Spinal cord (tissue), 9 donors: ENCODE measurements at regions not wholly inside any gene's neighbourhood (a gene's known extent, or its start where the extent isn't known, plus 50 kb on each side); places are given as distances from the start of the nearest gene placed in this dataset.

Source experiments
- DNase-seq, 6 donors: peaks; one replicate each; pipeline versions ENCODE4 v3.0.0 to v3.0.0-alpha.2; 2013 to 2015; ENCODE audit warnings: low spot score in 6 of 6, low read depth in 4 of 6
- H3K27ac ChIP-seq: one replicate; pipeline ENCODE4 v1.5.1; 2013; ENCODE audit warnings: low read depth, low read length, control low read depth
- H3K27me3 ChIP-seq: one replicate; pipeline ENCODE4 v1.6.1; 2013; ENCODE audit warnings: low read length; ENCODE audit not compliant: control insufficient read depth, insufficient read depth
- H3K36me3 ChIP-seq: one replicate; pipeline ENCODE4 v1.6.1; 2013; ENCODE audit warnings: low read length; ENCODE audit not compliant: control insufficient read depth, insufficient read depth
- H3K4me1 ChIP-seq: one replicate; pipeline ENCODE4 v1.6.1; 2013; ENCODE audit warnings: low read length; ENCODE audit not compliant: control insufficient read depth, insufficient read depth
- H3K4me3 ChIP-seq: one replicate; pipeline ENCODE4 v1.5.1; 2013; ENCODE audit warnings: low read depth, low read length, control low read depth
- H3K9me3 ChIP-seq: one replicate; pipeline ENCODE4 v1.6.1; 2013; ENCODE audit warnings: low read length; ENCODE audit not compliant: control insufficient read depth, insufficient read depth
- WGBS: methylation state at CpG from one replicate; pipeline ENCODE4 v1.1.5; 2013; ENCODE audit warnings: missing lambda C conversion rate; ENCODE audit not compliant: insufficient coverage; 5-methylcytosine and 5-hydroxymethylcytosine counted together
- donor health status: healthy.

DNA sequence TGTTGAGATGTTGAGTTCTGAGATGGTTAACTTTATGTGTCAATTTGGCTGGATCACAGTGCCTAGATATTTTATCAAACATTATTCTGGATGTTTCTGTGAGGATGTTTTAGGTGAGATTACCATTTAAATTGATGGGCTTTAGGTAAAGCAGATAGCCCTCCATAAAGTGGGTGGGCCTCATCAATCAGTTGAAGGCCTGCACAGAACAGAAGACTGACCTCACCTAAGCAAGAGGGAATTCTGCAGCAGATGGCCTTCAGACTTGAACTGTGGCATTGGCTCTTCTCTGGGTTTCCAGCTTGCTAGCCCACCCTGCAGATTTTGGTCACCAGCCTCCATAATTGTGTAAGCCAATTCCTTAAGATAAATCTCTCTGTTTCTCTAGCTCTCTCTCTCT lies 260.4 kb upstream of the VEPH1 start:
- Histone ChIP-seq H3K4me3 (no peak overlapping the region), H3K36me3 (no peaks in the 10 kb centered on the region), H3K9me3 (no peaks in the 10 kb centered on the region), H3K27ac (no peak overlapping the region), H3K4me1 (no peaks in the 10 kb centered on the region), H3K27me3 (no peaks in the 10 kb centered on the region)
- no peak for DNase-seq

GRCh38 chr3:157759311-157759710 lies 256.1 kb upstream of the VEPH1 start:
- no peak for DNase-seq
- Histone ChIP-seq H3K4me1 (no peaks in the 10 kb centered on the region), H3K27ac (no peak overlapping the region), H3K9me3 (no peaks in the 10 kb centered on the region), H3K27me3 (no peaks in the 10 kb centered on the region), H3K36me3 (no peaks in the 10 kb centered on the region), H3K4me3 (no peak overlapping the region)
- WGBS = 83% methylated on average over 3 of the region's 4 CpGs

DNA sequence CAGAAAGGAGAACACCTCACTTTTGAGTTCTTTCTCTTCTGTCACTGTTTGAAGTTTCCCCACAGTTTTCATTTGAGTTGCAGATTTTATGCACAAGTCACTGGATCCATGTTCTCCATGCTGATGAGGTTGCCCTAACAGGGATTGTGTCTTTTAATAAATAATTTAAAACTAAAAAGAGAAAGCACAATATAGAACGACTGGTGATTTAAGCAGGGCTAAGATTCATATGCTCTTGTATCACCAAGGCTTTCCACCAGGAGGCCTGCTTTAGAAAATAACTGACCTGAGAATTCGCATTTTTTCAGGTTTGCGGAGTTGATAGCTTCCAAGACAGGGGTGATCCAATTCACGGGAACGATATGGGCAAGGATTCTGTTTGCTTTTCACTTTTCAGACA lies 252.0 kb upstream of the VEPH1 start:
- Histone ChIP-seq H3K27ac (no peak overlapping the region), H3K4me1 (no peaks in the 10 kb centered on the region), H3K4me3 (no peak overlapping the region), H3K27me3 (no peaks in the 10 kb centered on the region), H3K9me3 (no peaks in the 10 kb centered on the region), H3K36me3 (no peaks in the 10 kb centered on the region)
- DNase-seq = peak in 1 of 6 donors; percentile 27
- 55% methylated on average over 4 of the region's 5 CpGs for WGBS

- H3K9me3 ChIP-seq = no peaks in the 10 kb centered on the region
- H3K27me3 ChIP-seq = no peaks in the 10 kb centered on the region
- 29% methylated on average over 1 of the region's 3 CpGs for WGBS
- no peaks in the 10 kb centered on the region for H3K4me1 ChIP-seq
- DNase-seq = peak in 5 of 6 donors; percentile 26 to 95 (median 47)
- no peaks in the 10 kb centered on the region for H3K36me3 ChIP-seq
- no peak overlapping the region for H3K4me3 ChIP-seq
- H3K27ac ChIP-seq = no peak overlapping the region
Observed at GRCh38 chr3:157754451-157754850, 251.2 kb upstream of the VEPH1 start.

- no peak overlapping the region for H3K4me3 ChIP-seq
- DNase-seq = peak in 1 of 6 donors; percentile 42
- H3K27me3 ChIP-seq = no peaks in the 10 kb centered on the region
- no peaks in the 10 kb centered on the region for H3K9me3 ChIP-seq
- no peaks in the 10 kb centered on the region for H3K4me1 ChIP-seq
- H3K36me3 ChIP-seq = no peaks in the 10 kb centered on the region
- WGBS = 17% methylated on average over 1 of the region's 3 CpGs
- H3K27ac ChIP-seq = no peak overlapping the region
Observed at GRCh38 chr3:157753787-157754136, 250.5 kb upstream of the VEPH1 start.

GRCh38 chr3:157752956-157753786 lies 250.0 kb upstream of the VEPH1 start:
- H3K4me3 ChIP-seq = no peak overlapping the region
- H3K27ac ChIP-seq = no peak overlapping the region
- peak in 1 of 6 donors; percentile 76 for DNase-seq
- no peaks in the 10 kb centered on the region for H3K27me3 ChIP-seq
- no peaks in the 10 kb centered on the region for H3K9me3 ChIP-seq
- no peaks in the 10 kb centered on the region for H3K4me1 ChIP-seq
- no peaks in the 10 kb centered on the region for H3K36me3 ChIP-seq
- 80% methylated on average over 1 of the region's 5 CpGs for WGBS

GRCh38 chr3:157752554-157752953 lies 249.3 kb upstream of the VEPH1 start:
- H3K9me3 ChIP-seq = no peaks in the 10 kb centered on the region
- DNase-seq = peak in 1 of 6 donors; percentile 12
- WGBS = 100% methylated on average over 1 of the region's 3 CpGs
- H3K27me3 ChIP-seq = no peaks in the 10 kb centered on the region
- no peaks in the 10 kb centered on the region for H3K36me3 ChIP-seq
- no peak overlapping the region for H3K27ac ChIP-seq
- no peak overlapping the region for H3K4me3 ChIP-seq
- H3K4me1 ChIP-seq = no peaks in the 10 kb centered on the region

GRCh38 chr3:157751386-157751785 lies 248.2 kb upstream of the VEPH1 start:
- no peak overlapping the region for H3K27ac ChIP-seq
- H3K9me3 ChIP-seq = no peaks in the 10 kb centered on the region
- no peaks in the 10 kb centered on the region for H3K4me1 ChIP-seq
- whole genome bisulfite sequencing = no CpG with 5 or more reads among the region's 1 CpG
- no peaks in the 10 kb centered on the region for H3K36me3 ChIP-seq
- no peak overlapping the region for H3K4me3 ChIP-seq
- no peak for DNase-seq
- no peaks in the 10 kb centered on the region for H3K27me3 ChIP-seq

GRCh38 chr3:157746391-157746790 lies 243.2 kb upstream of the VEPH1 start:
- H3K4me3 ChIP-seq = no peak overlapping the region

GRCh38 chr3:157741607-157742006 lies 238.4 kb upstream of the VEPH1 start:
- Histone ChIP-seq H3K4me3 (no peak overlapping the region), H3K4me1 (no peaks in the 10 kb centered on the region), H3K36me3 (no peaks in the 10 kb centered on the region), H3K27ac (no peak overlapping the region), H3K27me3 (no peaks in the 10 kb centered on the region), H3K9me3 (peaks cover 3% of the 10 kb centered on the region)
- no peak for DNase-seq

More at GRCh38 chr3:157746391-157746790, 243.2 kb upstream of the VEPH1 start:
- H3K4me1 ChIP-seq = no peaks in the 10 kb centered on the region
- H3K36me3 ChIP-seq = no peaks in the 10 kb centered on the region
- H3K27ac ChIP-seq = no peak overlapping the region
- no peaks in the 10 kb centered on the region for H3K27me3 ChIP-seq
- WGBS = no CpG with 5 or more reads among the region's 1 CpG
- DNase-seq = no peak
- peaks cover 3% of the 10 kb centered on the region for H3K9me3 ChIP-seq
